GM18858 (cell line): ENCODE measurements at regions not wholly inside any gene's neighbourhood (a gene's known extent, or its start where the extent isn't known, plus 50 kb on each side); places are given as distances from the start of the nearest gene placed in this dataset.
"Not testable (repeated sequence)": the region's sequence is repeated elsewhere in the genome, so short reads cannot be mapped to it uniquely, and the experiment has no call there.

ENCODE experiments used
- ATAC-seq: cut with Tn5 transposase; IDR thresholded peaks from one replicate; pipeline ENCODE4 v1.9.1; 2021; ENCODE audit not compliant: unreplicated experiment

- no peak for ATAC-seq
Observed at GRCh38 chr5:66348387-66349125, 204.5 kb downstream of the SREK1 start.

- ATAC-seq = no peak
Observed at GRCh38 chr5:66351813-66352212, 207.7 kb downstream of the SREK1 start.

GRCh38 chr5:66353186-66353585 is 209.1 kb downstream of the SREK1 start:
- ATAC-seq = no peak

GRCh38 chr5:66354422-66354821 is 210.3 kb downstream of the SREK1 start:
- no peak for ATAC-seq

GRCh38 chr5:66356011-66356565 is 212.0 kb downstream of the SREK1 start:
- no peak for ATAC-seq

- no peak for ATAC-seq
Observed at GRCh38 chr5:66358741-66359140, 214.6 kb downstream of the SREK1 start.

GRCh38 chr5:66361070-66361469 is 217.0 kb downstream of the SREK1 start:
- ATAC-seq = no peak

GRCh38 chr5:66362046-66362445 is 217.9 kb downstream of the SREK1 start:
- ATAC-seq = no peak

GRCh38 chr5:66362687-66363086 is 218.6 kb downstream of the SREK1 start:
- no peak for ATAC-seq

- no peak for ATAC-seq
Observed at GRCh38 chr5:66363097-66363496, 219.0 kb downstream of the SREK1 start.

- ATAC-seq = no peak
Observed at GRCh38 chr5:66364186-66364585, 220.1 kb downstream of the SREK1 start.

- ATAC-seq = no peak
Observed at GRCh38 chr5:66365981-66366380, 221.9 kb downstream of the SREK1 start.

- ATAC-seq = no peak
Observed at GRCh38 chr5:66367814-66368541, 223.9 kb downstream of the SREK1 start.

- ATAC-seq = no peak
Observed at GRCh38 chr5:66368811-66369210, 224.7 kb downstream of the SREK1 start.

GRCh38 chr5:66377747-66378146 is 218.4 kb upstream of the MAST4 start:
- ATAC-seq = no peak

GRCh38 chr5:66378407-66378806 is 217.8 kb upstream of the MAST4 start:
- no peak for ATAC-seq

GRCh38 chr5:66382152-66382551 is 214.0 kb upstream of the MAST4 start:
- ATAC-seq = no peak

- not testable (repeated sequence) for ATAC-seq
Observed at GRCh38 chr5:66405145-66405544, 191.0 kb upstream of the MAST4 start.

GRCh38 chr5:66406761-66407336 is 189.3 kb upstream of the MAST4 start:
- no peak for ATAC-seq

- ATAC-seq = no peak
Observed at GRCh38 chr5:66407765-66408164, 188.4 kb upstream of the MAST4 start.

GRCh38 chr5:66408576-66408975 is 187.6 kb upstream of the MAST4 start:
- ATAC-seq = no peak

GRCh38 chr5:66410122-66410521 is 186.1 kb upstream of the MAST4 start:
- ATAC-seq = no peak
